Keratinocyte (primary cell): ENCODE measurements at regions not wholly inside any gene's neighbourhood (a gene's known extent, or its start where the extent isn't known, plus 50 kb on each side); places are given as distances from the start of the nearest gene placed in this dataset.

Source experiments
- DNase-seq: peaks from one replicate; pipeline ENCODE4 v3.0.0-alpha.2; 2011; ENCODE audit warnings: low read depth, missing footprints, low spot score
- FAIRE-seq: peaks from 2 replicates; lab custom pipeline; 2011; peaks lifted over from hg19 to GRCh38; lab: Jason Lieb, UNC
- H2AFZ ChIP-seq: 2 replicates; pipeline ENCODE4 v1.6.0; 2012; ENCODE audit warnings: low read length, control low read depth, inconsistent platforms; ENCODE audit not compliant: control insufficient read depth
- H3K27ac ChIP-seq: 2 replicates; pipeline ENCODE4 v1.5.1; 2011; ENCODE audit warnings: low read length; ENCODE audit not compliant: control insufficient read depth, insufficient read depth
- H3K27me3 ChIP-seq: 3 replicates; pipeline ENCODE4 v1.6.0; 2011; ENCODE audit warnings: low read length; ENCODE audit not compliant: control insufficient read depth, insufficient read depth; ENCODE audit errors: extremely low read depth
- H3K36me3 ChIP-seq, 2 experiments: 2 replicates in 1 of 2; 3 replicates in 1 of 2; pipeline ENCODE4 v1.5.1; 2011; ENCODE audit warnings: low read length in 2 of 2, mild to moderate bottlenecking in 1 of 2; ENCODE audit not compliant: control insufficient read depth in 2 of 2, insufficient read depth in 2 of 2; ENCODE audit errors: extremely low read depth in 1 of 2
- H3K4me1 ChIP-seq: 3 replicates; pipeline ENCODE4 v1.5.1; 2011; ENCODE audit warnings: low read length; ENCODE audit not compliant: control insufficient read depth, insufficient read depth; ENCODE audit errors: extremely low read depth
- H3K4me2 ChIP-seq: 3 replicates; pipeline ENCODE4 v1.6.0; 2011; ENCODE audit warnings: low read depth, low read length; ENCODE audit not compliant: control insufficient read depth, insufficient read depth; ENCODE audit errors: extremely low read depth
- H3K4me3 ChIP-seq, 3 experiments: fragments of 200-600 bp in 1 of 3; sonication (generic) in 1 of 3; 2 replicates in 2 of 3; 3 replicates in 1 of 3; pipeline ENCODE4 v1.5.1; 2011 to 2016; ENCODE audit warnings: low read length in 3 of 3, mild to moderate bottlenecking in 3 of 3, control low read depth in 2 of 3, inconsistent platforms in 1 of 3, low read depth in 1 of 3, mixed read lengths in 1 of 3, mixed run types in 1 of 3, moderate library complexity in 1 of 3; ENCODE audit not compliant: control insufficient read depth in 2 of 3, insufficient read depth in 2 of 3; ENCODE audit errors: extremely low read depth in 1 of 3
- H3K79me2 ChIP-seq: 2 replicates; pipeline ENCODE4 v1.6.0; 2012; ENCODE audit warnings: low read length; ENCODE audit not compliant: control insufficient read depth, insufficient read depth
- H3K9ac ChIP-seq: 3 replicates; pipeline ENCODE4 v1.6.0; 2011; ENCODE audit warnings: low read length; ENCODE audit not compliant: control insufficient read depth, insufficient read depth; ENCODE audit errors: extremely low read depth
- H3K9me1 ChIP-seq: 3 replicates; pipeline ENCODE4 v1.6.0; 2011; ENCODE audit warnings: low read length; ENCODE audit not compliant: control insufficient read depth, insufficient read depth; ENCODE audit errors: extremely low read depth
- H3K9me3 ChIP-seq: 2 replicates; pipeline ENCODE4 v1.5.1; 2012; ENCODE audit warnings: low read depth, low read length; ENCODE audit not compliant: control insufficient read depth
- H4K20me1 ChIP-seq: 3 replicates; pipeline ENCODE4 v1.6.0; 2011; ENCODE audit warnings: low read length; ENCODE audit not compliant: control insufficient read depth, insufficient read depth; ENCODE audit errors: extremely low read depth
- CTCF ChIP-seq, 3 experiments: IDR thresholded peaks in 1 of 3; conservative IDR thresholded peaks in 1 of 3; optimal IDR thresholded peaks in 1 of 3; 2 replicates in 2 of 3; 3 replicates in 1 of 3; pipeline versions ENCODE3 to v1.5.1; 2011; ENCODE audit warnings: low read length in 3 of 3, mild to moderate bottlenecking in 3 of 3, moderate library complexity in 2 of 3, control low read depth in 1 of 3, inconsistent platforms in 1 of 3; ENCODE audit not compliant: insufficient read depth in 2 of 3; ENCODE audit errors: extremely low read depth in 1 of 3
- EZH2 ChIP-seq: IDR thresholded peaks from one replicate; pipeline ENCODE4 v1.6.1; 2012; ENCODE audit warnings: inconsistent platforms, mild to moderate bottlenecking, low read length, moderate library complexity
- dilution Hi-C: fragments of 300-500 bp; cut with MboI; formaldehyde crosslinking; loops from one replicate; pipeline ENCODE4 v1.7.0; 2020; ENCODE audit warnings: low sequenced_read_pairs; ENCODE audit not compliant: extremely low pct_ligation_motif_present

GRCh38 chr5:29790281-29790680, 1403.2 kb upstream of the CDH6 start:
- no peak for TF ChIP-seq EZH2
- H3K4me2 ChIP-seq: no peak overlapping the region
- H3K36me3 ChIP-seq: no peaks in the 10 kb centered on the region
- no peaks in the 10 kb centered on the region for H3K27me3 ChIP-seq
- no peak overlapping the region for H3K9ac ChIP-seq
- no peaks in the 10 kb centered on the region for H3K4me1 ChIP-seq
- no peak overlapping the region for H3K27ac ChIP-seq
- no peak for FAIRE-seq
- no peaks in the 10 kb centered on the region for H3K9me1 ChIP-seq
- no peaks in the 10 kb centered on the region for H3K79me2 ChIP-seq
- no peak overlapping the region for H2AFZ ChIP-seq
- H4K20me1 ChIP-seq: no peaks in the 10 kb centered on the region
- H3K4me3 ChIP-seq: no peak overlapping the region
- H3K9me3 ChIP-seq: no peaks in the 10 kb centered on the region
- dilution Hi-C loops: no loop called here
- DNase-seq: no peak

GRCh38 chr5:29780401-29780800, 1413.1 kb upstream of the CDH6 start:
- no peak overlapping the region for H3K4me2 ChIP-seq
- H3K79me2 ChIP-seq: no peaks in the 10 kb centered on the region
- TF ChIP-seq CTCF (optimal IDR thresholded peaks at IDR 0.05 in 1 of 3, IDR thresholded peaks at IDR 0.05 in 1 of 3, conservative IDR thresholded peaks at IDR 0.05 in 1 of 3; ENCODE audit: extremely low read depth in 1 of 3, insufficient read depth in 2 of 3, low read length in 3 of 3) (no peak), EZH2 (no peak)
- H3K4me1 ChIP-seq: no peaks in the 10 kb centered on the region
- no peaks in the 10 kb centered on the region for H4K20me1 ChIP-seq
- no peaks in the 10 kb centered on the region for H3K9me1 ChIP-seq
- no peak overlapping the region for H3K4me3 ChIP-seq
- H2AFZ ChIP-seq: no peak overlapping the region
- no peaks in the 10 kb centered on the region for H3K36me3 ChIP-seq
- no peaks in the 10 kb centered on the region for H3K9me3 ChIP-seq
- dilution Hi-C loops: no loop called here
- no peak for DNase-seq
- no peak for FAIRE-seq
- H3K27ac ChIP-seq: no peak overlapping the region
- H3K27me3 ChIP-seq: no peaks in the 10 kb centered on the region
- no peak overlapping the region for H3K9ac ChIP-seq

GRCh38 chr5:29779141-29779540, 1414.3 kb upstream of the CDH6 start:
- no peaks in the 10 kb centered on the region for H4K20me1 ChIP-seq
- no peaks in the 10 kb centered on the region for H3K79me2 ChIP-seq
- H3K4me1 ChIP-seq: no peaks in the 10 kb centered on the region
- no peaks in the 10 kb centered on the region for H3K36me3 ChIP-seq
- H3K4me3 ChIP-seq: no peak overlapping the region
- FAIRE-seq: no peak
- no peak overlapping the region for H3K9ac ChIP-seq
- H3K9me1 ChIP-seq: no peaks in the 10 kb centered on the region
- no peak for TF ChIP-seq EZH2
- no peak for TF ChIP-seq CTCF (optimal IDR thresholded peaks at IDR 0.05 in 1 of 3, IDR thresholded peaks at IDR 0.05 in 1 of 3, conservative IDR thresholded peaks at IDR 0.05 in 1 of 3; ENCODE audit: extremely low read depth in 1 of 3, insufficient read depth in 2 of 3, low read length in 3 of 3)
- H3K4me2 ChIP-seq: no peak overlapping the region
- dilution Hi-C loops: no loop called here
- DNase-seq: no peak
- H2AFZ ChIP-seq: no peak overlapping the region
- no peaks in the 10 kb centered on the region for H3K27me3 ChIP-seq
- H3K27ac ChIP-seq: no peak overlapping the region
- no peaks in the 10 kb centered on the region for H3K9me3 ChIP-seq
